Astrocyte of the cerebellum (primary cell): ENCODE measurements at regions not wholly inside any gene's neighbourhood (a gene's known extent, or its start where the extent isn't known, plus 50 kb on each side); places are given as distances from the start of the nearest gene placed in this dataset.

Experiments
- DNase-seq: peaks from one replicate; pipeline ENCODE4 v3.0.0-alpha.2; 2011; ENCODE audit warnings: low read depth
- H3K4me3 ChIP-seq: 2 replicates; pipeline ENCODE4 v1.5.1; 2011; ENCODE audit warnings: mild to moderate bottlenecking, low read depth, low read length, moderate library complexity
- CTCF ChIP-seq: IDR thresholded peaks from 2 replicates; pipeline ENCODE4 v1.5.1; 2012; ENCODE audit warnings: low read length, low read depth, moderate library complexity, mild to moderate bottlenecking; ENCODE audit errors: missing control alignments
- in situ Hi-C: cut with HindIII; loops from 2 replicates; pipeline ENCODE4 v1.10.0; 2017; ENCODE audit warnings: low sequenced_read_pairs

- DNase-seq, result no peak
- in situ Hi-C loops, result no loop called here
- no peak for TF ChIP-seq CTCF
- H3K4me3 ChIP-seq, result no peak overlapping the region
Measured at GRCh38 chr4:138645289-138645688, 370.3 kb upstream of the NOCT start.

GRCh38 chr4:138644322-138644721 lies 371.3 kb upstream of the NOCT start:
- in situ Hi-C loops, result no loop called here
- no peak overlapping the region for H3K4me3 ChIP-seq
- TF ChIP-seq CTCF, result no peak
- DNase-seq, result no peak

- no peak overlapping the region for H3K4me3 ChIP-seq
- in situ Hi-C loops, result no loop called here
- DNase-seq, result no peak
- TF ChIP-seq CTCF, result no peak
Measured at GRCh38 chr4:138643827-138644226, 371.8 kb upstream of the NOCT start.

GRCh38 chr4:138639018-138639741 lies 376.4 kb upstream of the NOCT start:
- in situ Hi-C loops, result no loop called here
- H3K4me3 ChIP-seq, result no peak overlapping the region
- DNase-seq, result no peak
- no peak for TF ChIP-seq CTCF

- in situ Hi-C loops, result no loop called here
- no peak overlapping the region for H3K4me3 ChIP-seq
- DNase-seq, result no peak
- TF ChIP-seq CTCF, result no peak
Measured at GRCh38 chr4:138636781-138637180, 378.8 kb upstream of the NOCT start.

- TF ChIP-seq CTCF, result no peak
- no peak overlapping the region for H3K4me3 ChIP-seq
- no peak for DNase-seq
- in situ Hi-C loops, result no loop called here
Measured at GRCh38 chr4:138634915-138635314, 380.7 kb upstream of the NOCT start.

GRCh38 chr4:138633580-138633904 lies 382.0 kb upstream of the NOCT start:
- no peak overlapping the region for H3K4me3 ChIP-seq
- in situ Hi-C loops, result no loop called here
- TF ChIP-seq CTCF, result no peak
- DNase-seq, result no peak
